Loucy (cell line): ENCODE measurements at regions not wholly inside any gene's neighbourhood (a gene's known extent, or its start where the extent isn't known, plus 50 kb on each side); places are given as distances from the start of the nearest gene placed in this dataset.

Experiments
- H2AFZ ChIP-seq: fragments of 200-600 bp; sonication (generic); 2 replicates; pipeline ENCODE4 v1.6.0; 2016; ENCODE audit warnings: antibody characterized with exemption, mild to moderate bottlenecking, low read length, moderate library complexity
- H3F3A ChIP-seq: fragments of 200-600 bp; 2 replicates; pipeline ENCODE4 v1.6.0; 2016; ENCODE audit warnings: antibody characterized with exemption, low read depth, mild to moderate bottlenecking
- H3K27me3 ChIP-seq: fragments of 200-600 bp; sonication (generic); 2 replicates; pipeline ENCODE4 v1.6.1; 2014; ENCODE audit warnings: low read length, mild to moderate bottlenecking; ENCODE audit not compliant: insufficient read depth, poor library complexity, severe bottlenecking
- H3K36me3 ChIP-seq: fragments of 200-600 bp; sonication (generic); 2 replicates; pipeline ENCODE4 v1.6.1; 2016; ENCODE audit warnings: low read length; ENCODE audit not compliant: insufficient read depth
- H3K4me1 ChIP-seq: fragments of 200-600 bp; sonication (generic); 2 replicates; pipeline ENCODE4 v1.5.1; 2014; ENCODE audit warnings: low read length, mild to moderate bottlenecking; ENCODE audit not compliant: insufficient read depth, poor library complexity, severe bottlenecking
- H3K4me2 ChIP-seq: fragments of 200-600 bp; sonication (generic); 2 replicates; pipeline ENCODE4 v1.6.0; 2014; ENCODE audit warnings: antibody characterized with exemption, low read length, low read depth, mild to moderate bottlenecking; ENCODE audit not compliant: poor library complexity, severe bottlenecking
- H3K4me3 ChIP-seq: fragments of 200-600 bp; sonication (generic); 2 replicates; pipeline ENCODE4 v1.5.1; 2014; ENCODE audit warnings: low read length, mild to moderate bottlenecking, mixed read lengths; ENCODE audit not compliant: poor library complexity, severe bottlenecking
- H3K79me2 ChIP-seq: fragments of 200-600 bp; sonication (generic); 2 replicates; pipeline ENCODE4 v1.6.1; 2014; ENCODE audit warnings: low read length; ENCODE audit not compliant: insufficient read depth
- H3K9ac ChIP-seq: fragments of 200-600 bp; sonication (generic); 2 replicates; pipeline ENCODE4 v1.6.0; 2014; ENCODE audit warnings: mild to moderate bottlenecking, low read depth, low read length, moderate library complexity; ENCODE audit not compliant: poor library complexity, severe bottlenecking
- H3K9me2 ChIP-seq: fragments of 200-600 bp; sonication (generic); replicated peaks from 2 replicates; pipeline ENCODE4 v1.6.1; 2016; ENCODE audit warnings: low read depth, low read length, mixed read lengths
- H3K9me3 ChIP-seq: fragments of 200-600 bp; sonication (generic); 2 replicates; pipeline ENCODE4 v1.6.1; 2014; ENCODE audit warnings: mild to moderate bottlenecking, antibody characterized with exemption, low read length, low read depth; ENCODE audit not compliant: insufficient read depth
- H4K20me1 ChIP-seq: fragments of 200-600 bp; sonication (generic); 2 replicates; pipeline ENCODE4 v1.6.0; 2014; ENCODE audit warnings: antibody characterized with exemption, low read length, mild to moderate bottlenecking; ENCODE audit not compliant: insufficient read depth, poor library complexity, severe bottlenecking
- CTCF ChIP-seq: fragments of 200-600 bp; sonication (generic); conservative IDR thresholded peaks from 2 replicates; pipeline ENCODE4 v1.5.1; 2014; ENCODE audit warnings: mild to moderate bottlenecking, antibody characterized with exemption, low read length
- EZH2phosphoT487 ChIP-seq: fragments of 200-600 bp; IDR thresholded peaks from 2 replicates; pipeline ENCODE4 v1.6.1; 2018; ENCODE audit warnings: antibody characterized with exemption, mild to moderate bottlenecking, moderate library complexity, borderline replicate concordance

GRCh38 chr3:139755551-139755950 lies 77.8 kb upstream of the NMNAT3 start:
- TF ChIP-seq CTCF (no peak), EZH2phosphoT487 (no peak)
- Histone ChIP-seq H3F3A (no peaks in the 10 kb centered on the region), H2AFZ (no peak overlapping the region), H3K4me2 (no peak overlapping the region), H3K9me3 (peaks cover 12% of the 10 kb centered on the region; the same call in 1 of the 2 replicates), H3K4me3 (no peak overlapping the region), H3K9me2 (no peaks in the 10 kb centered on the region), H4K20me1 (no peaks in the 10 kb centered on the region), H3K27me3 (no peaks in the 10 kb centered on the region), H3K79me2 (no peaks in the 10 kb centered on the region), H3K36me3 (no peaks in the 10 kb centered on the region), H3K4me1 (no peaks in the 10 kb centered on the region), H3K9ac (no peak overlapping the region)

GRCh38 chr3:139751789-139752188 lies 74.0 kb upstream of the NMNAT3 start:
- H3K4me2 ChIP-seq, result no peak overlapping the region
- no peak overlapping the region for H3K4me3 ChIP-seq
- no peaks in the 10 kb centered on the region for H3K27me3 ChIP-seq
- H2AFZ ChIP-seq, result no peak overlapping the region
- H3K79me2 ChIP-seq, result no peaks in the 10 kb centered on the region
- no peaks in the 10 kb centered on the region for H4K20me1 ChIP-seq
- no peaks in the 10 kb centered on the region for H3K9me2 ChIP-seq
- H3K9me3 ChIP-seq, result peaks cover 15% of the 10 kb centered on the region; the same call in 1 of the 2 replicates
- H3K4me1 ChIP-seq, result no peaks in the 10 kb centered on the region
- H3K9ac ChIP-seq, result no peak overlapping the region
- H3K36me3 ChIP-seq, result no peaks in the 10 kb centered on the region
- no peaks in the 10 kb centered on the region for H3F3A ChIP-seq
- TF ChIP-seq CTCF (no peak), EZH2phosphoT487 (no peak)

GRCh38 chr3:139746481-139746880 lies 68.7 kb upstream of the NMNAT3 start:
- no peak overlapping the region for H3K9ac ChIP-seq
- no peaks in the 10 kb centered on the region for H3K4me1 ChIP-seq
- TF ChIP-seq EZH2phosphoT487, result no peak
- TF ChIP-seq CTCF, result no peak
- no peaks in the 10 kb centered on the region for H3F3A ChIP-seq
- H3K27me3 ChIP-seq, result no peaks in the 10 kb centered on the region
- H3K4me2 ChIP-seq, result no peak overlapping the region
- no peaks in the 10 kb centered on the region for H3K36me3 ChIP-seq
- H3K79me2 ChIP-seq, result no peaks in the 10 kb centered on the region
- H3K9me2 ChIP-seq, result no peaks in the 10 kb centered on the region
- H3K4me3 ChIP-seq, result no peak overlapping the region
- H2AFZ ChIP-seq, result no peak overlapping the region
- peaks cover 8% of the 10 kb centered on the region; the same call in 1 of the 2 replicates for H3K9me3 ChIP-seq
- no peaks in the 10 kb centered on the region for H4K20me1 ChIP-seq
